Suprapubic skin (tissue), 3 donors: ENCODE measurements at regions not wholly inside any gene's neighbourhood (a gene's known extent, or its start where the extent isn't known, plus 50 kb on each side); places are given as distances from the start of the nearest gene placed in this dataset.
A peak's percentile ranks its signal among the peaks of the same experiment; 100 is the strongest.
"Not testable (repeated sequence)": the region's sequence is repeated elsewhere in the genome, so short reads cannot be mapped to it uniquely, and the experiment has no call there.

ENCODE experiments used
- CTCF ChIP-seq, 2 donors: fragments of 200-600 bp in 1 of 2; fragments of 450-650 bp in 1 of 2; sonication (generic) in 1 of 2; IDR thresholded peaks; one replicate each; pipeline ENCODE4 v1.5.1; 2016 to 2019; ENCODE audit warnings: antibody characterized with exemption in 2 of 2, mild to moderate bottlenecking in 1 of 2, moderate library complexity in 1 of 2
- EP300 ChIP-seq: sonication (generic); formaldehyde crosslinking; IDR thresholded peaks from one replicate; pipeline ENCODE4 v1.6.1; 2017; ENCODE audit warnings: antibody characterized with exemption
- POLR2A ChIP-seq, 2 donors: fragments of 450-650 bp; IDR thresholded peaks; one replicate each; pipeline ENCODE4 v1.6.1; 2017; ENCODE audit warnings: antibody characterized with exemption in 2 of 2, mild to moderate bottlenecking in 2 of 2, moderate library complexity in 2 of 2

GRCh38 chr4:9000505-9001001 lies 128.9 kb upstream of the HMX1 start:
- TF ChIP-seq CTCF (IDR thresholded peaks at IDR 0.05) = peak; percentile 37 to 96
- not testable (repeated sequence) for TF ChIP-seq EP300; POLR2A (IDR thresholded peaks at IDR 0.05)
